ENCODE measurements at regions not wholly inside any gene's neighbourhood (a gene's known extent, or its start where the extent isn't known, plus 50 kb on each side); places are given as distances from the start of the nearest gene placed in this dataset.
"Not testable (repeated sequence)": the region's sequence is repeated elsewhere in the genome, so short reads cannot be mapped to it uniquely, and the experiment has no call there.

GRCh38 chr12:38016602-38017001 lies 300.0 kb upstream of the ALG10B start:
- DNase-seq: no peak
- TF ChIP-seq GATA1 (IDR thresholded peaks at IDR 0.05; ENCODE audit: low read depth, low read length): no peak
- no peak for TF ChIP-seq POLR2A (IDR thresholded peaks at IDR 0.05; ENCODE audit: low read length)

GRCh38 chr12:38025916-38026315 lies 290.7 kb upstream of the ALG10B start:
- DNase-seq: no peak
- TF ChIP-seq GATA1 (IDR thresholded peaks at IDR 0.05; ENCODE audit: low read depth, low read length) (no peak), POLR2A (IDR thresholded peaks at IDR 0.05; ENCODE audit: low read length) (no peak)

- no peak for TF ChIP-seq GATA1 (IDR thresholded peaks at IDR 0.05; ENCODE audit: low read depth, low read length)
- TF ChIP-seq POLR2A (IDR thresholded peaks at IDR 0.05; ENCODE audit: low read length): no peak
- DNase-seq: no peak
Observed at GRCh38 chr12:38053113-38053512, 263.5 kb upstream of the ALG10B start.

GRCh38 chr12:38053655-38054464 lies 262.7 kb upstream of the ALG10B start:
- no peak for DNase-seq
- no peak for TF ChIP-seq POLR2A (IDR thresholded peaks at IDR 0.05; ENCODE audit: low read length)
- no peak for TF ChIP-seq GATA1 (IDR thresholded peaks at IDR 0.05; ENCODE audit: low read depth, low read length)

GRCh38 chr12:38056701-38057689 lies 259.6 kb upstream of the ALG10B start:
- no peak for DNase-seq

GRCh38 chr12:38099686-38100085 lies 216.9 kb upstream of the ALG10B start:
- DNase-seq: no peak
- TF ChIP-seq POLR2A (IDR thresholded peaks at IDR 0.05; ENCODE audit: low read length): no peak
- no peak for TF ChIP-seq GATA1 (IDR thresholded peaks at IDR 0.05; ENCODE audit: low read depth, low read length)

More at GRCh38 chr12:38056701-38057689, 259.6 kb upstream of the ALG10B start:
- TF ChIP-seq GATA1 (IDR thresholded peaks at IDR 0.05; ENCODE audit: low read depth, low read length) (no peak), POLR2A (IDR thresholded peaks at IDR 0.05; ENCODE audit: low read length) (no peak)

GRCh38 chr12:38101753-38102152 lies 214.8 kb upstream of the ALG10B start:
- no peak for DNase-seq
- no peak for TF ChIP-seq POLR2A (IDR thresholded peaks at IDR 0.05; ENCODE audit: low read length)
- no peak for TF ChIP-seq GATA1 (IDR thresholded peaks at IDR 0.05; ENCODE audit: low read depth, low read length)

- DNase-seq: no peak
- TF ChIP-seq POLR2A (IDR thresholded peaks at IDR 0.05; ENCODE audit: low read length): no peak
- TF ChIP-seq GATA1 (IDR thresholded peaks at IDR 0.05; ENCODE audit: low read depth, low read length): no peak
Observed at GRCh38 chr12:38102197-38102596, 214.4 kb upstream of the ALG10B start.

- DNase-seq: no peak
- TF ChIP-seq GATA1 (IDR thresholded peaks at IDR 0.05; ENCODE audit: low read depth, low read length): no peak
Observed at GRCh38 chr12:38110026-38110699, 206.4 kb upstream of the ALG10B start.

GRCh38 chr12:38113991-38114390 lies 202.6 kb upstream of the ALG10B start:
- DNase-seq: no peak
- TF ChIP-seq POLR2A (IDR thresholded peaks at IDR 0.05; ENCODE audit: low read length) (no peak), GATA1 (IDR thresholded peaks at IDR 0.05; ENCODE audit: low read depth, low read length) (no peak)

- no peak for TF ChIP-seq GATA1 (IDR thresholded peaks at IDR 0.05; ENCODE audit: low read depth, low read length)
- no peak for TF ChIP-seq POLR2A (IDR thresholded peaks at IDR 0.05; ENCODE audit: low read length)
- DNase-seq: no peak
Observed at GRCh38 chr12:38116968-38117367, 199.6 kb upstream of the ALG10B start.

GRCh38 chr12:38118632-38119031 lies 197.9 kb upstream of the ALG10B start:
- no peak for DNase-seq
- no peak for TF ChIP-seq POLR2A (IDR thresholded peaks at IDR 0.05; ENCODE audit: low read length)
- TF ChIP-seq GATA1 (IDR thresholded peaks at IDR 0.05; ENCODE audit: low read depth, low read length): no peak

GRCh38 chr12:38120438-38120837 lies 196.1 kb upstream of the ALG10B start:
- no peak for TF ChIP-seq GATA1 (IDR thresholded peaks at IDR 0.05; ENCODE audit: low read depth, low read length)
- DNase-seq: no peak

- DNase-seq: not testable (repeated sequence)
Observed at GRCh38 chr12:38123028-38123427, 193.5 kb upstream of the ALG10B start.

Data from erythroblast (primary cell).